NCI-H1436 (cell line): ENCODE measurements at regions not wholly inside any gene's neighbourhood (a gene's known extent, or its start where the extent isn't known, plus 50 kb on each side); places are given as distances from the start of the nearest gene placed in this dataset.
A peak's percentile ranks its signal among the peaks of the same experiment; 100 is the strongest.
"Not testable (repeated sequence)": the region's sequence is repeated elsewhere in the genome, so short reads cannot be mapped to it uniquely, and the experiment has no call there.

ENCODE experiments used
- DNase-seq: peaks from one replicate; lab custom pipeline; 2025; lab: John Stamatoyannopoulos, UW

GRCh38 chrX:46165411-46165810 lies 379.8 kb downstream of the ZNF674 start:
- DNase-seq: no peak

GRCh38 chrX:46152756-46153155 lies 392.5 kb downstream of the ZNF674 start:
- no peak for DNase-seq

- not testable (repeated sequence) for DNase-seq
These were observed 393.9 kb downstream of the ZNF674 start for GRCh38 chrX:46151332-46151731.

GRCh38 chrX:46144566-46144965 lies 400.7 kb downstream of the ZNF674 start:
- no peak for DNase-seq

GRCh38 chrX:46140272-46140671 lies 404.9 kb downstream of the ZNF674 start:
- DNase-seq: no peak

GRCh38 chrX:46130247-46130646 lies 415.0 kb downstream of the ZNF674 start:
- DNase-seq: no peak

- no peak for DNase-seq
These were observed 420.1 kb downstream of the ZNF674 start for GRCh38 chrX:46125111-46125510.

GRCh38 chrX:46117234-46117633 lies 428.0 kb downstream of the ZNF674 start:
- no peak for DNase-seq

GRCh38 chrX:46087310-46087709 lies 457.9 kb downstream of the ZNF674 start:
- DNase-seq: not testable (repeated sequence)

GRCh38 chrX:46080121-46080520 lies 465.1 kb downstream of the ZNF674 start:
- DNase-seq: not testable (repeated sequence)

GRCh38 chrX:46072791-46073190 lies 472.4 kb downstream of the ZNF674 start:
- DNase-seq: no peak

GRCh38 chrX:46072372-46072771 lies 472.8 kb downstream of the ZNF674 start:
- DNase-seq: no peak

GRCh38 chrX:46070421-46070820 lies 474.8 kb downstream of the ZNF674 start:
- no peak for DNase-seq

GRCh38 chrX:46059316-46059715 lies 485.9 kb downstream of the ZNF674 start:
- DNase-seq: no peak

- no peak for DNase-seq
These were observed 500.7 kb downstream of the ZNF674 start for GRCh38 chrX:46044486-46044885.

- DNase-seq: no peak
These were observed 505.2 kb downstream of the ZNF674 start for GRCh38 chrX:46040001-46040400.

GRCh38 chrX:46039526-46039925 lies 505.7 kb downstream of the ZNF674 start:
- DNase-seq: no peak

- no peak for DNase-seq
These were observed 508.7 kb downstream of the ZNF674 start for GRCh38 chrX:46036508-46036907.

GRCh38 chrX:46034868-46035267 lies 510.4 kb downstream of the ZNF674 start:
- DNase-seq: no peak

GRCh38 chrX:46029777-46030176 lies 515.4 kb downstream of the ZNF674 start:
- DNase-seq: peak; percentile 64

GRCh38 chrX:46016296-46016695 lies 528.9 kb downstream of the ZNF674 start:
- no peak for DNase-seq

GRCh38 chrX:46015653-46016052 lies 529.6 kb downstream of the ZNF674 start:
- no peak for DNase-seq

GRCh38 chrX:45992402-45993123 lies 552.7 kb downstream of the ZNF674 start:
- no peak for DNase-seq

- no peak for DNase-seq
These were observed 558.2 kb downstream of the ZNF674 start for GRCh38 chrX:45986971-45987370.
